Lung (tissue), 11 donors: ENCODE measurements at regions not wholly inside any gene's neighbourhood (a gene's known extent, or its start where the extent isn't known, plus 50 kb on each side); places are given as distances from the start of the nearest gene placed in this dataset.

Experiments
- ATAC-seq: fragments of 200-7000 bp; cut with Tn5 transposase; one replicate; pipeline ENCODE4 v1.9.1; 2020; ENCODE audit warnings: moderate number of reproducible peaks; ENCODE audit not compliant: insufficient read depth, low FRiP score
- DNase-seq, 3 donors: peaks; one replicate each; pipeline ENCODE4 v3.0.0-alpha.2; 2013 to 2017
- H3K27ac ChIP-seq, 2 donors: one replicate each; pipeline ENCODE4 v1.5.1; 2013; ENCODE audit warnings: mild to moderate bottlenecking in 2 of 2, moderate library complexity in 2 of 2, control low read depth in 1 of 2, inconsistent platforms in 1 of 2, low read depth in 1 of 2, low read length in 1 of 2
- H3K27me3 ChIP-seq, 3 donors: one replicate each; pipeline ENCODE4 v1.5.1; 2013; ENCODE audit warnings: low read length in 2 of 3; ENCODE audit not compliant: control insufficient read depth in 3 of 3, insufficient read depth in 3 of 3
- H3K36me3 ChIP-seq, 4 donors: one replicate each; pipeline ENCODE4 v1.5.1; 2013; ENCODE audit warnings: low read length in 4 of 4, mild to moderate bottlenecking in 1 of 4, moderate library complexity in 1 of 4; ENCODE audit not compliant: control insufficient read depth in 4 of 4, insufficient read depth in 4 of 4
- H3K4me1 ChIP-seq, 5 donors: one replicate each; pipeline ENCODE4 v1.5.1; 2013; ENCODE audit warnings: low read length in 5 of 5, mild to moderate bottlenecking in 2 of 5, moderate library complexity in 1 of 5; ENCODE audit not compliant: control insufficient read depth in 5 of 5, insufficient read depth in 5 of 5
- H3K4me3 ChIP-seq: one replicate; pipeline ENCODE4 v1.5.1; 2013; ENCODE audit warnings: mild to moderate bottlenecking, control low read depth, moderate library complexity
- H3K9ac ChIP-seq, 2 donors: one replicate each; pipeline ENCODE4 v1.5.1; 2013; ENCODE audit warnings: low read length in 2 of 2, control low read depth in 1 of 2; ENCODE audit not compliant: insufficient read depth in 1 of 2
- H3K9me3 ChIP-seq, 4 donors: one replicate each; pipeline ENCODE4 v1.5.1; 2013; ENCODE audit warnings: low read length in 3 of 4, mild to moderate bottlenecking in 1 of 4, moderate library complexity in 1 of 4; ENCODE audit not compliant: control insufficient read depth in 4 of 4, insufficient read depth in 3 of 4
- CTCF ChIP-seq: IDR thresholded peaks from 2 replicates; pipeline ENCODE4 v1.5.1; 2012; ENCODE audit warnings: mild to moderate bottlenecking; ENCODE audit errors: control extremely low read depth, extremely low read depth
- WGBS, 2 donors: extraction: QIAGEN DNeasy Blood & Tissue Kit; methylation state at CpG; one replicate each; pipeline ENCODE4 v1.1.7; 2013; 5-methylcytosine and 5-hydroxymethylcytosine counted together
- donor health status: control.
- donor health status: control.
- donor health status: Bipolar disorder and iron deficiency.
- donor health status: healthy.
- donor health status: DM: yes; HTN: yes; CAD: no.

GRCh38 chr1:235011064-235011598 is 117.5 kb downstream of the TOMM20 start:
- Histone ChIP-seq H3K27me3 (no peaks in the 10 kb centered on the region), H3K4me1 (peaks cover 0 to 5% (median 0%) of the 10 kb centered on the region in 5 donors), H3K36me3 (no peaks in the 10 kb centered on the region), H3K9ac (no peak overlapping the region), H3K9me3 (no peaks in the 10 kb centered on the region), H3K27ac (no peak overlapping the region), H3K4me3 (no peak overlapping the region)
- DNase-seq (no peak), ATAC-seq (no peak)
- WGBS, 2 donors: 72 to 78% methylated on average over 7 of the region's 7 CpGs
- TF ChIP-seq CTCF: no peak

GRCh38 chr1:235009561-235010306 is 118.9 kb downstream of the TOMM20 start:
- no peak overlapping the region for H3K9ac ChIP-seq
- no peak overlapping the region for H3K4me3 ChIP-seq
- 98% methylated on average over 13 of the region's 13 CpGs for WGBS, 2 donors
- no peak for ATAC-seq
- no peaks in the 10 kb centered on the region for H3K27me3 ChIP-seq
- H3K27ac ChIP-seq: no peak overlapping the region
- DNase-seq: no peak
- H3K4me1 ChIP-seq: peaks cover 0 to 5% (median 0%) of the 10 kb centered on the region in 5 donors
- H3K9me3 ChIP-seq: no peaks in the 10 kb centered on the region
- H3K36me3 ChIP-seq: no peaks in the 10 kb centered on the region
- TF ChIP-seq CTCF: no peak

- Histone ChIP-seq H3K4me3 (no peak overlapping the region), H3K9me3 (no peaks in the 10 kb centered on the region), H3K27me3 (no peaks in the 10 kb centered on the region), H3K36me3 (no peaks in the 10 kb centered on the region), H3K4me1 (peaks cover 0 to 5% (median 0%) of the 10 kb centered on the region in 5 donors), H3K9ac (no peak overlapping the region), H3K27ac (peak overlapping the region in 1 of 2 donors; percentile 37)
- 85 to 90% methylated on average over 7 of the region's 7 CpGs for WGBS, 2 donors
- TF ChIP-seq CTCF: no peak
- DNase-seq: no peak
- ATAC-seq: no peak
These were observed 119.6 kb downstream of the TOMM20 start for GRCh38 chr1:235009074-235009473.

- DNase-seq: no peak
- H3K9ac ChIP-seq: no peak overlapping the region
- H3K4me3 ChIP-seq: no peak overlapping the region
- H3K9me3 ChIP-seq: no peaks in the 10 kb centered on the region
- no peak for ATAC-seq
- no peaks in the 10 kb centered on the region for H3K36me3 ChIP-seq
- H3K27me3 ChIP-seq: no peaks in the 10 kb centered on the region
- H3K27ac ChIP-seq: peak overlapping the region in 1 of 2 donors; percentile 37
- peaks cover 0 to 5% (median 0%) of the 10 kb centered on the region in 5 donors for H3K4me1 ChIP-seq
- TF ChIP-seq CTCF: no peak
These were observed 120.4 kb downstream of the TOMM20 start for GRCh38 chr1:235008239-235008638.
